Large intestine (tissue), 3 donors: ENCODE measurements at regions not wholly inside any gene's neighbourhood (a gene's known extent, or its start where the extent isn't known, plus 50 kb on each side); places are given as distances from the start of the nearest gene placed in this dataset.
"Not testable (repeated sequence)": the region's sequence is repeated elsewhere in the genome, so short reads cannot be mapped to it uniquely, and the experiment has no call there.

Experiments
- DNase-seq, 2 donors: peaks; one replicate each; pipeline versions ENCODE4 v3.0.0 to v3.0.0-alpha.2; 2013
- H3K27ac ChIP-seq: one replicate; pipeline ENCODE4 v1.5.1; 2013; ENCODE audit warnings: low read length
- H3K27me3 ChIP-seq: 2 replicates; pipeline ENCODE4 v1.6.1; 2013; ENCODE audit warnings: low read length; ENCODE audit not compliant: control insufficient read depth, insufficient read depth
- H3K36me3 ChIP-seq: 2 replicates; pipeline ENCODE4 v1.6.1; 2013; ENCODE audit warnings: low read length; ENCODE audit not compliant: control insufficient read depth, insufficient read depth
- H3K4me1 ChIP-seq: one replicate; pipeline ENCODE4 v1.6.1; 2013; ENCODE audit warnings: low read length; ENCODE audit not compliant: control insufficient read depth, insufficient read depth
- H3K4me3 ChIP-seq: one replicate; pipeline ENCODE4 v1.5.1; 2013; ENCODE audit warnings: low read length
- H3K9me3 ChIP-seq: one replicate; pipeline ENCODE4 v1.6.1; 2013; ENCODE audit warnings: mild to moderate bottlenecking, low read depth, low read length, moderate library complexity; ENCODE audit not compliant: control insufficient read depth
- WGBS: methylation state at CpG from one replicate; pipeline ENCODE4 v1.1.5; 2013; ENCODE audit warnings: low lambda C conversion rate; ENCODE audit not compliant: insufficient coverage; 5-methylcytosine and 5-hydroxymethylcytosine counted together

DNA sequence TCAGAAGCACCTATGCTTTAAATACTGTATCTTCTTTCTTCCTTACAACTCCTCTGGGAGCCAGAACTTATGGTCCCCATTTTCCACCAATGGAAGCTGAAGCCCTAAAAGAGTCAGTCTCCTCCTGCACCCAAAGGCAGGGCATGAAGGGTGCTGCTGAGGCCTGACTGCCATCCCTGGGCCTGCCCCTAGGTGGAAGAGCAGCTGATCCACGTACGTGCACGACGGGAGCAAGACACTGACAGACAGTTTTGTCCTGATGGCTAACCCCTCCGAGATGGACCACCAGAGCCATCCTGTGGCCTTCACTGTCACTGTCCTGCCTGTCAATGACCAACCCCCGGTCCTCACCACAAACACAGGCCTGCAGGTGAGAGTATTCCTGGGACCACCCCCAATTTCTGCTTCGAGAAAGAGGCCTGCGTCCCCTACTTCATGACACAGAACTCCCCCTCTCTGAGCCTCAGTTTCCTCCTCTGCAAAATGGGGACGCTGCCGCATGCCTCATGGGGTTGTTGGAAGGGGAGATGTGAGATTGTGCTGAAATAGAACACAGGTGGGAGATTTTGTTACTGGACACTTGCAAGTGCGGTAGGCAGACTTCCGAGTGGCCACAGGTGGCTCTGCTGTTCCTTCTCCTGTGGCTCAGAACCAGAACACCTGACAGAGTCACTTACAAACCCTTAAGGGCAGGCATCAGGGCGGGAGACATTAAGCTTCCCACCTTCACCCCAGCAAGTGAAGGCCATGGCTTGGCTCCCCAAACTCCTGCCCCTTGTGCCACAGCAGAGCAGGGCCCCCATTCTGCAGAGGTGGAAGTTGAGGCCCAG, 175.4 kb downstream of the TBC1D2B start:
- 100% methylated on average over 2 of the region's 13 CpGs for WGBS
- no peak overlapping the region for H3K4me3 ChIP-seq
- DNase-seq = no peak

DNA sequence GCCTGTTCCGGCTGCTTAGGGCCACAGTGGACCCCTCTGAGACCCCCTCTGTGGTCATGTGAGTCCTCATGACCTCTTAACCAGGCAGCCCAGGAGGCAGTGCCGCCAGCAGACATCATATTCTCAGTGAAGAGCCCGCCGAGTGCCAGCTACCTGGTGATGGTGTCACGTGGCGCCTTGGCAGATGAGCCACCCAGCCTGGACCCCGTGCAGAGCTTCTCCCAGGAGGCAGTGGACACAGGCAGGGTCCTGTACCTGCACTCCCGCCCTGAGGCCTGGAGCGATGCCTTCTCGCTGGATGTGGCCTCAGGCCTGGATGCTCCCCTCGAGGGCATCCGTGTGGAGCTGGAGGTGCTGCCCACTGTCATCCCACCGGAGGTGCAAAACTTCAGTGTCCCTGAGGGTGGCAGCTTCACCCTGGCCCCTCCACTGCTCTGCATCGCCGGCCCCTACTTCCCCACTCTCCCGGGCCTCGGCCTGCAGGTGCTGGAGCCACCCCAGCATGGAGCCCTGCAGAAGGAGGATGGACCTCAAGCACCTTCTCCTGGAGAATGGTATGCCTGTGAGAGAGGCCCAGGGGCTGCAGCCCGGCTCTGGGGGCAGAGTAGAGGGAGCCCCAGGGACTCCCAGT, 176.1 kb downstream of the TBC1D2B start:
- no peak overlapping the region for H3K27ac ChIP-seq
- no CpG with 5 or more reads among the region's 18 CpGs for whole genome bisulfite sequencing
- no peak for DNase-seq
- no peak overlapping the region for H3K4me3 ChIP-seq
- H3K9me3 ChIP-seq = no peaks in the 10 kb centered on the region
- H3K36me3 ChIP-seq = no peaks in the 10 kb centered on the region
- H3K27me3 ChIP-seq = no peaks in the 10 kb centered on the region
- H3K4me1 ChIP-seq = no peaks in the 10 kb centered on the region

More for the DNA sequence above, 175.4 kb downstream of the TBC1D2B start:
- H3K27me3 ChIP-seq = no peaks in the 10 kb centered on the region
- no peaks in the 10 kb centered on the region for H3K36me3 ChIP-seq
- H3K4me1 ChIP-seq = no peaks in the 10 kb centered on the region
- no peak overlapping the region for H3K27ac ChIP-seq
- no peaks in the 10 kb centered on the region for H3K9me3 ChIP-seq

DNA sequence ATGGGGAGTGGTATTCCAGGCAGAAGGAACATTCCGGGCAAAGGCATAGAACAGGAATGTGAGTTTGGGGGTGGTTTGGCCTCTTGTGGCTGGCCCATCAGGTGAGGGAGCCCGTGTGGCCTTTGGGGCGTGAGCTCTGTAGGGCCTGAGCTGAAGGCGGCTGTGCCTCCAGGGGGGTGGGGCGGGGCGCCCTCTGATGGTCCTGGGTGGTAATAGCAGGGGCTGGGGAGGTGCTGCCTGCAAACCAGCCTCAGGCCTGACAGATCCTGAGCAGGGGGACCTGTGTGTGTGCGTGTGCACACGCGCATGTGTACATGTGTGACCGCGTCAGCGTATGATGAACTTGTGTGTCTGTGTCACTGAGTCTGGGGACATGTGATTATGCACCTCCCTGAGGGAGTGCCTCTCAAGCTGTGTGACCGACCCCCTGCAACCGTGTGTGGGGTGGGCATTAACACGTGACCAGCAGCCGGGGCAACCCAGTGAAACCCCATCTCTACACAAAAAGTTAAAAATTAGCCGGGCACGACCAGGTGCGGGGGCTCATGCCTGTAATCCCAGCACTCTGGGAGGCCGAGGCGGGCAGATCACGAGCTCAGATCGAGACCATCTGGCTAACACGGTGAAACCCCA, 177.1 kb downstream of the TBC1D2B start:
- not testable (repeated sequence) for DNase-seq, H3K36me3 ChIP-seq, H3K4me1 ChIP-seq, H3K27me3 ChIP-seq, H3K4me3 ChIP-seq, H3K27ac ChIP-seq, H3K9me3 ChIP-seq
- no CpG with 5 or more reads among the region's 24 CpGs for WGBS

DNA sequence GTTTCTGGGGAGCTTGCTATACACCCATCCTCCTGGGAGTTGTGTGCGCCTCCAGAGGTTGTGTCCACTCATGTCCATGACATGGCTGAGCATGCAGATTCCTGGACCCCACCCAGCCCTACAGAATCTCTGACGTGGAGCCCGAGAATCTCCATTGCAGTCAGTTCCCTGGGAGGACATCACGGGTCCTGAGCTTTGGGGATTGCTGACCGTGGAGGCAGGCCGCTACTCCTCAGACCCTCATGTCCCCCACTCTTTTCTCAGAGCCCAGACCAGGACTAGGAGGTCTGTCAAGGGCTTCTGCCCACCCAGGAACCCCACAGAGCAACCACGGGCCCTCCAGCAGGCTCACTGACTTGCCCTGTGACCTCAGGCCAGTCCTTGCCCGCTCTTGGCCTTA, 177.7 kb downstream of the TBC1D2B start:
- H3K4me3 ChIP-seq, H3K9me3 ChIP-seq, DNase-seq, H3K36me3 ChIP-seq, H3K27me3 ChIP-seq, H3K27ac ChIP-seq, H3K4me1 ChIP-seq: not testable (repeated sequence)
- no CpG with 5 or more reads among the region's 8 CpGs for WGBS

DNA sequence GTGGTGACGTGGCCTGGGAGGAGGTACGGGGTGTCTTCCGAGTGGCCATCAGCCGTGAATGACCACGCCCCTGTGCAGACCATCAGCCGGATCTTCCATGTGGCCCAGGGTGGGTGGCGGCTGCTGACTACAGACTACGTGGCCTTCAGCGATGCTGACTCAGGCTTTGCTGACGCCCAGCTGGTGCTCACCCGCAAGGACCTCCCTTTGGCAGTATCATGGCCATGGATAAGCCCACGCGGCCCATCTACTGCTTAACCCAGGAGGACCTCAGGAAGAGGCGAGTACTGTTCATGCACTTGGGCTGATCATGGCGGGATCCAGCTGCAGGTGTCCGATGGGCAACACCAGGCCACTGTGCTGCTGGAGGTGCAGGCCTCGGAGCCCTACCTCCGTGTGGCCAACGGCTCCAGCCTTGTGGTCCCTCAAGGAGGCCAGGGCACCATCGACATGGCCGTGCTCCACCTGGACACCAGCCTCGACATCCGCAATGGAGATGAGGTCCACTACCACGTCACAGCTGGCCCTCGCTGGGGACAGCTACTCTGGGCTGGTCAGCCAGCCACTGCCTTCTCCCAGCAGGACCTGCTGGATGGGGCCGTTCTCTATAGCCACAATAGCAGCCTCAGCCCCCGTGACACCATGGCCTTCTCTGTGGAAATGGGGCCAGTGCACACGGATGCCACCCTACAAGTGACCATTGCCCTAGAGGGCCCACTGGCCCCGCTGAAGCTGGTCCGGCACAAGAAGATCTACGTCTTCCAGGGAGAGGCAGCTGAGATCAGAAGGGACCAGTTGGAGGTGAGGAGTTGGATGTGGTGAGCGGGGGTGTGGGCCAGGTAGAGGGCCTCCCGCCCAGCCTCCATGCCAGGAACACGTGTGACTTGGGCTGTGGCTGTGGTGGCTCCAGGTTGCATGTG, 178.4 kb downstream of the TBC1D2B start:
- no peak for DNase-seq
- WGBS = no CpG with 5 or more reads among the region's 34 CpGs
- Histone ChIP-seq H3K4me3 (no peak overlapping the region), H3K4me1 (no peaks in the 10 kb centered on the region), H3K27me3 (no peaks in the 10 kb centered on the region), H3K9me3 (no peaks in the 10 kb centered on the region), H3K27ac (no peak overlapping the region), H3K36me3 (no peaks in the 10 kb centered on the region)

DNA sequence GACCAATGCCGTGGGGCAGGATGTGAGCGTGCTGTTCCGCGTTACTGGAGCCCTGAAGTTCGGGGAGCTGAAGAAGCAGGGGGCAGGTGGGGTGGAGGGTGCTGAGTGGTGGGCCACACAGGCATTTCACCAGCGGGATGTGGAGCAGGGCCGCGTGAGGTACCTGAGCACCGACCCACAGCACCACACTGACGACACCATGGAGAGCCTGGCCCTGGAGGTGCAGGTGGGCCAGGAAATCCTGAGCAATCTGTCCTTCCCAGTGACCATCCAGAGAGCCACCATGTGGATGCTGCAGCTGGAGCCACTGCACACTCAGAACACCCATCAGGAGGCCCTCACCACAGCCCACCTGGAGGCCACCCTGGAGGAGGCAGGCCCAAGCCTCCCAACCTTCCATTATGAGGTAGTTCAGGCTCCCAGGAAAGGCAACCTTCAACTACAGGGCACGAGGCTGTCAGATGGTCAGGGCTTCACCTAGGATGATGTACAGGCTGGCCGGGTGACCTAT, 179.6 kb downstream of the TBC1D2B start:
- H3K27ac ChIP-seq = no peak overlapping the region
- no CpG with 5 or more reads among the region's 12 CpGs for WGBS
- H3K9me3 ChIP-seq = no peaks in the 10 kb centered on the region
- DNase-seq = no peak
- H3K27me3 ChIP-seq = no peaks in the 10 kb centered on the region
- H3K4me1 ChIP-seq = no peaks in the 10 kb centered on the region
- no peak overlapping the region for H3K4me3 ChIP-seq
- H3K36me3 ChIP-seq = no peaks in the 10 kb centered on the region

DNA sequence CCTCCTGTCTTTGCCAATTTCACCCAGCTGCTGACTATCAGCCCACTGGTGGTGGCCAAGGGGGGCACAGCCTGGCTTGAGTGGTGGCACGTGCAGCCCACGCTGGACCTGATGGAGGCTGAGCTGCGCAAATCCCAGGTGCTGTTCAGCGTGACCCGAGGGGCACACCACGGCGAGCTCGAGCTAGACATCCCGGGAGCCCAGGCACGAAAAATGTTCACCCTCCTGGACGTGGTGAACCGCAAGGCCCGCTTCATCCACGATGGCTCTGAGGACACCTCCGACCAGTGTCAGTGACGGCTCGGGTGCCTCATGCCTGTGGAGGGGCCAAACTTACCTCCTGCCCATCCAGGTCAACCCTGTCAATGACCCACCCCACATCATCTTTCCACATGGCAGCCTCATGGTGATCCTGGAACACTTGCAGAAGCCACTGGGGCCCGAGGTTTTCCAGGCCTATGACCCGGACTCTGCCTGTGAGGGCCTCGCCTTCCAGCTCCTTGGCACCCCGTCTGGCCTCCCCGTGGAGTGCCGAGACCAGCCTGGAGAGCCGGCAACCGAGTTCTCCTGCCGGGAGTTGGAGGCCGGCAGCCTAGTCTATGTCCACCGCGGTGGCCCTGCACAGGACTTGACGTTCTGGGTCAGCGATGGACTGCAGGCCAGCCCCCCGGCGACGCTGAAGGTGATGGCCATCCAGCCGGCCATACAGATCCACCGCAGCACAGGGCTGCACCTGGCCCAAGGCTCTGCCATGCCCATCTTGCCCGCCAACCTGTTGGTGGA, 180.2 kb downstream of the TBC1D2B start:
- H3K4me1 ChIP-seq = not testable (repeated sequence)

DNA sequence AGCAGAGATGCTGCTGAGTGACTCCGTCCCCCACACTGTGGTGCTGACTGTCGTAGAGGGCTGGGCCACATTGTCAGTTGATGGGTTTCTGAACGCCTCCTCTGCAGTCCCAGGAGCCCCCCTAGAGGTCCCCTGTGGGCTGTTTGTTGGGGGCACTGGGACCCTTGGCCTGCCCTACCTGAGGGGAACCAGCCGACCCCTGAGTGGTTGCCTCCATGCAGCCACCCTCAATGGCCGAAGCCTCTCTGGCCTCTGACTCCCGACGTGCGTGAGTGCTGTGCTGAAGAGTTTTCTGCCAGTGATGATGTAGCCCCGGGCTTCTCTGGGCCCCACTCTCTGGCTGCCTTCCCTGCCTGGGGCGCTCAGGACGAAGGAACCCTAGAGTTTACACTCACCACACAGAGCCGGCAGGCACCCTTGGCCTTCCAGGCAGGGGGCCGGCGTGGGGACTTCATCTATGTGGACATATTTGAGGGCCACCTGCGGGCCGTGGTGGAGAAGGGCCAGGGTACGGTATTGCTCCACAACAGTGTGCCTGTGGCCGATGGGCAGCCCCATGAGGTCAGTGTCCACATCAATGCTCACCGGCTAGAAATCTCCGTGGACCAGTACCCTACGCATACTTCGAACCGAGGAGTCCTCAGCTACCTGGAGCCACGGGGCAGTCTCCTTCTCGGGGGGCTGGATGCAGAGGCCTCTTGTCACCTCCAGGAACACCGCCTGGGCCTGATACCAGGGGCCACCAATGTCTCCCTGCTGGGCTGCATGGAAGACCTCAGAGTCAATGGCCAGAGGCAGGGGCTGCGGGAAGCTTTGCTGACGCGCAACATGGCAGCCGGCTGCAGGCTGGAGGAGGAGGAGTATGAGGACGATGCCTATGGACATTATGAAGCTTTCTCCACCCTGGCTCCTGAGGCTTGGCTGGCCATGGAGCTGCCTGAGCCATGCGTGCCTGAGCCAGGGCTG, 181.1 kb downstream of the TBC1D2B start:
- H3K4me1 ChIP-seq, H3K27ac ChIP-seq, H3K36me3 ChIP-seq, H3K27me3 ChIP-seq, DNase-seq, H3K4me3 ChIP-seq, H3K9me3 ChIP-seq: not testable (repeated sequence)
- WGBS = no CpG with 5 or more reads among the region's 32 CpGs

More for the DNA sequence above, 180.2 kb downstream of the TBC1D2B start:
- not testable (repeated sequence) for H3K27ac ChIP-seq, H3K36me3 ChIP-seq, H3K9me3 ChIP-seq, DNase-seq, H3K4me3 ChIP-seq, H3K27me3 ChIP-seq
- no CpG with 5 or more reads among the region's 37 CpGs for WGBS

DNA sequence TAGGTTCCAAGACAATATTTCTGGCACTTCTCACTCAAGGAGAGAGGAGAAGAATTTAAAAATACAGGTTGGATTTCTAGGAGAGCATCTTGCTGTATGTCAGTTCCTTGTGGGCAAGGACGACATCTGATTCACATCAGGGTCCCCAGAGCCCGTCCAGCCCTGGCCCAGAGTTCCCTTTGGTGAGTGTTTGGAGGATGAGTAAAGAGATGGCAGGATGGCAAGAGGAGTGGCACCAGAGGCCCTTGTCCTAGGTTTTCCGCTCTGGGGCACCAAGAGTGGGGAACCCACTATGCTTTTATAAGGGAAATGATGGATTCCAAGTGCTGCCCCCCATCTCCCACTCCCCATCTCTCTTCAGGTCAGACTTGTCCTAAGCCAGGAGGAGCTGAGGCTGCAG, 181.8 kb downstream of the TBC1D2B start:
- Histone ChIP-seq H3K27ac (no peak overlapping the region), H3K36me3 (no peaks in the 10 kb centered on the region), H3K4me3 (no peak overlapping the region), H3K27me3 (no peaks in the 10 kb centered on the region), H3K4me1 (no peaks in the 10 kb centered on the region), H3K9me3 (no peaks in the 10 kb centered on the region)
- no CpG with 5 or more reads among the region's 3 CpGs for WGBS
- DNase-seq = no peak
